Gastroesophageal sphincter (tissue), 4 donors: ENCODE measurements at regions not wholly inside any gene's neighbourhood (a gene's known extent, or its start where the extent isn't known, plus 50 kb on each side); places are given as distances from the start of the nearest gene placed in this dataset.

ENCODE experiments used
- ATAC-seq: fragments of 150-250 bp; one replicate; pipeline ENCODE4 v1.9.1; 2016; ENCODE audit warnings: mild to moderate bottlenecking, moderate library complexity
- H3K27ac ChIP-seq, 4 donors: fragments of 200-600 bp; sonication (generic) in 3 of 4; 1 replicate in 3 of 4; 2 replicates in 1 of 4; pipeline ENCODE4 v1.5.1; 2016 to 2019
- H3K27me3 ChIP-seq: fragments of 200-600 bp; sonication (generic); one replicate; pipeline ENCODE4 v1.5.1; 2019
- H3K36me3 ChIP-seq, 2 donors: fragments of 200-600 bp; sonication (generic); one replicate each; pipeline ENCODE4 v1.5.1; 2019; ENCODE audit warnings: control low read depth in 1 of 2
- H3K4me1 ChIP-seq, 3 donors: fragments of 200-600 bp; sonication (generic); 1 replicate in 2 of 3; 2 replicates in 1 of 3; pipeline ENCODE4 v1.5.1; 2016 to 2019; ENCODE audit warnings: control low read depth in 2 of 3
- H3K4me3 ChIP-seq, 2 donors: fragments of 200-600 bp; sonication (generic); one replicate each; pipeline ENCODE4 v1.5.1; 2019; ENCODE audit warnings: mild to moderate bottlenecking in 1 of 2, moderate library complexity in 1 of 2
- H3K9me3 ChIP-seq, 3 donors: fragments of 200-600 bp; sonication (generic); one replicate each; pipeline ENCODE4 v1.5.1; 2017 to 2019; ENCODE audit warnings: control low read depth in 2 of 3
- EP300 ChIP-seq: sonication (generic); formaldehyde crosslinking; IDR thresholded peaks from one replicate; pipeline ENCODE4 v1.6.1; 2017; ENCODE audit warnings: antibody characterized with exemption, mild to moderate bottlenecking
- POLR2A ChIP-seq, 2 donors: fragments of 450-650 bp; IDR thresholded peaks; one replicate each; pipeline ENCODE4 v1.6.1; 2017; ENCODE audit warnings: antibody characterized with exemption in 2 of 2, mild to moderate bottlenecking in 2 of 2, moderate library complexity in 1 of 2
- POLR2AphosphoS5 ChIP-seq: sonication (generic); formaldehyde crosslinking; IDR thresholded peaks from one replicate; pipeline ENCODE4 v1.6.1; 2017; ENCODE audit warnings: antibody characterized with exemption
- WGBS, 2 donors: methylation state at CpG; one replicate each; pipeline ENCODE4 v1.1.5; 2018; ENCODE audit warnings: low coverage in 1 of 2; 5-methylcytosine and 5-hydroxymethylcytosine counted together
- TF ChIP-seq, protein P1 (sequence below), 4 experiments: fragments of 200-600 bp in 2 of 4; fragments of 450-650 bp in 2 of 4; sonication (generic) in 1 of 4; IDR thresholded peaks; one replicate each; pipeline ENCODE4 v1.5.1; 2017 to 2019; ENCODE audit warnings: antibody characterized with exemption in 4 of 4, mild to moderate bottlenecking in 2 of 4, moderate library complexity in 2 of 4

GRCh38 chr18:47737198-47737830, 193.1 kb downstream of the SMAD2 start:
- no peak for TF ChIP-seq POLR2A (IDR thresholded peaks at IDR 0.05)
- no peak for TF ChIP-seq EP300
- TF ChIP-seq POLR2AphosphoS5 = no peak
- TF ChIP-seq, protein P1, sequence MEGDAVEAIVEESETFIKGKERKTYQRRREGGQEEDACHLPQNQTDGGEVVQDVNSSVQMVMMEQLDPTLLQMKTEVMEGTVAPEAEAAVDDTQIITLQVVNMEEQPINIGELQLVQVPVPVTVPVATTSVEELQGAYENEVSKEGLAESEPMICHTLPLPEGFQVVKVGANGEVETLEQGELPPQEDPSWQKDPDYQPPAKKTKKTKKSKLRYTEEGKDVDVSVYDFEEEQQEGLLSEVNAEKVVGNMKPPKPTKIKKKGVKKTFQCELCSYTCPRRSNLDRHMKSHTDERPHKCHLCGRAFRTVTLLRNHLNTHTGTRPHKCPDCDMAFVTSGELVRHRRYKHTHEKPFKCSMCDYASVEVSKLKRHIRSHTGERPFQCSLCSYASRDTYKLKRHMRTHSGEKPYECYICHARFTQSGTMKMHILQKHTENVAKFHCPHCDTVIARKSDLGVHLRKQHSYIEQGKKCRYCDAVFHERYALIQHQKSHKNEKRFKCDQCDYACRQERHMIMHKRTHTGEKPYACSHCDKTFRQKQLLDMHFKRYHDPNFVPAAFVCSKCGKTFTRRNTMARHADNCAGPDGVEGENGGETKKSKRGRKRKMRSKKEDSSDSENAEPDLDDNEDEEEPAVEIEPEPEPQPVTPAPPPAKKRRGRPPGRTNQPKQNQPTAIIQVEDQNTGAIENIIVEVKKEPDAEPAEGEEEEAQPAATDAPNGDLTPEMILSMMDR (IDR thresholded peaks at IDR 0.05) = no peak
- no peaks in the 10 kb centered on the region for H3K4me1 ChIP-seq
- no peak overlapping the region for H3K4me3 ChIP-seq
- H3K27ac ChIP-seq = no peak overlapping the region
- peaks cover 67% of the 10 kb centered on the region for H3K27me3 ChIP-seq
- no peaks in the 10 kb centered on the region for H3K36me3 ChIP-seq
- WGBS, 2 donors = 84 to 86% methylated on average over 7 to 9 of the region's 12 CpGs
- no peaks in the 10 kb centered on the region for H3K9me3 ChIP-seq
- no peak for ATAC-seq

DNA sequence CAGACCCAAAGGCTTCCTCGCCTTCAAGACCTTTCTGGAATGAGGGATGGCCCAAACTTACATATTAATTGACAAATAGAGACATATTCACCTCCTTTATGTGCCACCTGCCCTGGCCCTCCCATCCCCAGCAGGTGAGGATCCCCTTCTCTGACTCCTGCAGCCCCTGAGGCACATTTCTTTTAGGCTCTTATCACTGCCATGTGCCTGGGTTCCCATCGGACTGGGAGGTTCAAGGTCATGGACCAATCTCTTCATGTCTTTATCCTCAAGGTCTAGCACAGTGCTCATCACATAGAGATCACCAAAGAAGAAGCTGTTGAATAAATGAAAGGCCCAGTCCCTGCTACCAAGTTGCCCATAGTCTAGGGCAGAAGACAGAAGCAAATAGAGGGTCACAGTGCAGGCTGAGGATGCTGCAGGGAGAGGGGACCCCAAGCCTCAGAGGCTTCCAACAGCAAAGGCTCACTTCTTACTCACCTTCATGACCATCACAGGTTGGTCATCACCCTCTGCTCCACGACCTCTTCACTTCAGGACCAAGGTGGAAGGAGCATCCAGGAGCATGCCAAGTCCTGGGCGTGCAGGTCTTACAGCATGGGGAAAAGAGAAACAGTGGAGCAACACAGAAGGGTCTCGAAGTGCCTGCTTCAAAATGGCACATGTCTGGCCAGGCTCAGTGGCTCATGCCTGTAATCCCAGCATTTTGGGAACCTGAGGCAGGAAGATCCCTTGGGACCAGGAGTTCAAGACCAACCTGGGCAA, 193.9 kb downstream of the SMAD2 start:
- ATAC-seq = no peak

DNA sequence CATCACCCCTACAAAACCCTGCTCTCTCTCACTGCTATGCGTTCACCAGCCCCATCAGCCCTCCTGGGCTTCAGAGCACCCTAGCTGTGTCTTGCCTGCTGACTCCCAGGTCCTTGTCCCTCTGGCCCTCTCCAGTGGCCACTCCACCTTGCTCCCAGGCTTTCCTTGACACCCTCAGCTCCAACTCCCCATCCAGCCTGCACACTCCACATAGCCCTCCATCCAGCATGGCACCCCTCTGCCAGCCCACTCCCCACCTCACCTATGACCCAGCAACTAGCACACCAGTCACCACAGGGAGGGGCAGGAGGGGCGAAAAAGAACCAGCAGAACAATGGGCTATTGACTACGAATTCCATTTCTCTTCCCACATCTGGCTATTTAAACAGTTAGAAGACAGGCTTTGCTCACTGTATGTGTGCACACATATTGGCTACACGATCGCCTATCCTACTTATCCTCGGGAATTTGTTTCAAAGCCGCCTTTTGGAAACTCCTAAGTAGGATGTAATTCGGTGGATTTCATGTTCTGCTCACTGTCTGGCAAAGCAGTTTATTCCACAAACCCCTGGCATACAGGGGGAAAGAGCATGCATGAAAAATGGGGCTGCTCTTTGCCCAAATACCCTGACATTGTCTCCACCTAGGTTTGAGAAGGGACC, 195.3 kb downstream of the SMAD2 start:
- Histone ChIP-seq H3K9me3 (no peaks in the 10 kb centered on the region), H3K4me1 (no peaks in the 10 kb centered on the region), H3K27ac (no peak overlapping the region), H3K27me3 (peaks cover 76% of the 10 kb centered on the region), H3K36me3 (no peaks in the 10 kb centered on the region), H3K4me3 (no peak overlapping the region)
- ATAC-seq = no peak
- 17 to 43% methylated on average over 1 to 7 of the region's 8 CpGs for WGBS, 2 donors
- TF ChIP-seq POLR2A (IDR thresholded peaks at IDR 0.05) (no peak), POLR2AphosphoS5 (no peak), EP300 (no peak)
- TF ChIP-seq, protein P1 (IDR thresholded peaks at IDR 0.05) = no peak

More for the DNA sequence above, 193.9 kb downstream of the SMAD2 start:
- TF ChIP-seq POLR2AphosphoS5 (no peak), EP300 (no peak), POLR2A (IDR thresholded peaks at IDR 0.05) (no peak)
- TF ChIP-seq, protein P1 (IDR thresholded peaks at IDR 0.05) = no peak
- Histone ChIP-seq H3K36me3 (no peaks in the 10 kb centered on the region), H3K27ac (no peak overlapping the region), H3K4me1 (no peaks in the 10 kb centered on the region), H3K27me3 (peaks cover 71% of the 10 kb centered on the region), H3K9me3 (no peaks in the 10 kb centered on the region), H3K4me3 (no peak overlapping the region)
- WGBS, 2 donors = 61 to 100% methylated on average over 2 to 4 of the region's 5 CpGs

- no peaks in the 10 kb centered on the region for H3K9me3 ChIP-seq
- H3K4me1 ChIP-seq = no peaks in the 10 kb centered on the region
- no peak for ATAC-seq
- TF ChIP-seq POLR2A (IDR thresholded peaks at IDR 0.05) = no peak
- no peak for TF ChIP-seq POLR2AphosphoS5
- no peak for TF ChIP-seq EP300
- TF ChIP-seq, protein P1 (IDR thresholded peaks at IDR 0.05) = no peak
- peaks cover 54% of the 10 kb centered on the region for H3K27me3 ChIP-seq
- H3K27ac ChIP-seq = no peak overlapping the region
- no peaks in the 10 kb centered on the region for H3K36me3 ChIP-seq
- 50 to 59% methylated on average over 2 to 4 of the region's 5 CpGs for WGBS, 2 donors
- H3K4me3 ChIP-seq = no peak overlapping the region
These were observed 199.2 kb downstream of the SMAD2 start for GRCh38 chr18:47731276-47731675.
